ENCODE measurements at regions not wholly inside any gene's neighbourhood (a gene's known extent, or its start where the extent isn't known, plus 50 kb on each side); places are given as distances from the start of the nearest gene placed in this dataset.
A peak's percentile ranks its signal among the peaks of the same experiment; 100 is the strongest.

- H3K27me3 Mint-ChIP-seq (ENCODE audit: low read depth, unreplicated experiment): no peaks in the 10 kb centered on the region
- no peak overlapping the region for H2AFZ ChIP-seq (ENCODE audit: low read depth, low read length)
- TF ChIP-seq, protein P1, sequence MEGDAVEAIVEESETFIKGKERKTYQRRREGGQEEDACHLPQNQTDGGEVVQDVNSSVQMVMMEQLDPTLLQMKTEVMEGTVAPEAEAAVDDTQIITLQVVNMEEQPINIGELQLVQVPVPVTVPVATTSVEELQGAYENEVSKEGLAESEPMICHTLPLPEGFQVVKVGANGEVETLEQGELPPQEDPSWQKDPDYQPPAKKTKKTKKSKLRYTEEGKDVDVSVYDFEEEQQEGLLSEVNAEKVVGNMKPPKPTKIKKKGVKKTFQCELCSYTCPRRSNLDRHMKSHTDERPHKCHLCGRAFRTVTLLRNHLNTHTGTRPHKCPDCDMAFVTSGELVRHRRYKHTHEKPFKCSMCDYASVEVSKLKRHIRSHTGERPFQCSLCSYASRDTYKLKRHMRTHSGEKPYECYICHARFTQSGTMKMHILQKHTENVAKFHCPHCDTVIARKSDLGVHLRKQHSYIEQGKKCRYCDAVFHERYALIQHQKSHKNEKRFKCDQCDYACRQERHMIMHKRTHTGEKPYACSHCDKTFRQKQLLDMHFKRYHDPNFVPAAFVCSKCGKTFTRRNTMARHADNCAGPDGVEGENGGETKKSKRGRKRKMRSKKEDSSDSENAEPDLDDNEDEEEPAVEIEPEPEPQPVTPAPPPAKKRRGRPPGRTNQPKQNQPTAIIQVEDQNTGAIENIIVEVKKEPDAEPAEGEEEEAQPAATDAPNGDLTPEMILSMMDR (IDR thresholded peaks at IDR 0.05; ENCODE audit: insufficient read depth, low read depth, low read length): no peak
- no peak for TF ChIP-seq EZH2 (IDR thresholded peaks at IDR 0.05; ENCODE audit: insufficient read depth, low read length)
- H3K4me1 ChIP-seq (ENCODE audit: insufficient read depth, low read length): no peaks in the 10 kb centered on the region
- H3K9me3 Mint-ChIP-seq (ENCODE audit: unreplicated experiment): peaks cover 9% of the 10 kb centered on the region
- no peaks in the 10 kb centered on the region for H3K36me3 Mint-ChIP-seq (ENCODE audit: low read depth, unreplicated experiment)
- H3K4me3 ChIP-seq (ENCODE audit: insufficient read depth, low read depth, low read length): no peak overlapping the region
- H3K27ac Mint-ChIP-seq (ENCODE audit: unreplicated experiment): no peak overlapping the region
- no peak overlapping the region for H3K4me2 ChIP-seq (ENCODE audit: low read length)
- peaks cover 3% of the 10 kb centered on the region for H3K9me3 ChIP-seq (ENCODE audit: insufficient read depth, low read depth, low read length)
- H3K27me3 ChIP-seq (ENCODE audit: insufficient read depth, low read length): no peaks in the 10 kb centered on the region
- no peak overlapping the region for H3K27ac ChIP-seq (ENCODE audit: low read depth, low read length)
- H4K20me1 ChIP-seq (ENCODE audit: insufficient read depth, low read length): no peaks in the 10 kb centered on the region
- no peaks in the 10 kb centered on the region for H3K79me2 ChIP-seq (ENCODE audit: insufficient read depth, low read length)
- DNase-seq (ENCODE audit: low read depth) (no peak), FAIRE-seq (no peak)
- no peaks in the 10 kb centered on the region for H3K4me1 Mint-ChIP-seq (ENCODE audit: low read depth, unreplicated experiment)
- no peak overlapping the region for H3K4me3 Mint-ChIP-seq (ENCODE audit: unreplicated experiment)
- no peaks in the 10 kb centered on the region for H3K36me3 ChIP-seq (ENCODE audit: insufficient read depth, low read length)
- no peak overlapping the region for H3K9ac ChIP-seq (ENCODE audit: low read length)
Observed at GRCh38 chr5:66477596-66477995, 118.6 kb upstream of the MAST4 start.

GRCh38 chr5:66494437-66494836 is 101.8 kb upstream of the MAST4 start:
- DNase-seq (ENCODE audit: low read depth): no peak
- H2AFZ ChIP-seq (ENCODE audit: low read depth, low read length): no peak overlapping the region
- no peak overlapping the region for H3K9ac ChIP-seq (ENCODE audit: low read length)
- TF ChIP-seq, protein P1 (IDR thresholded peaks at IDR 0.05; ENCODE audit: insufficient read depth, low read depth, low read length): no peak
- TF ChIP-seq EZH2 (IDR thresholded peaks at IDR 0.05; ENCODE audit: insufficient read depth, low read length): no peak
- Mint-ChIP-seq H3K4me1 (ENCODE audit: low read depth, unreplicated experiment) (no peaks in the 10 kb centered on the region), H3K27me3 (ENCODE audit: low read depth, unreplicated experiment) (no peaks in the 10 kb centered on the region), H3K4me3 (ENCODE audit: unreplicated experiment) (no peak overlapping the region), H3K27ac (ENCODE audit: unreplicated experiment) (no peak overlapping the region), H3K36me3 (ENCODE audit: low read depth, unreplicated experiment) (no peaks in the 10 kb centered on the region), H3K9me3 (ENCODE audit: unreplicated experiment) (peaks cover 8% of the 10 kb centered on the region)
- H3K4me3 ChIP-seq (ENCODE audit: insufficient read depth, low read depth, low read length): no peak overlapping the region
- H3K36me3 ChIP-seq (ENCODE audit: insufficient read depth, low read length): no peaks in the 10 kb centered on the region
- no peaks in the 10 kb centered on the region for H4K20me1 ChIP-seq (ENCODE audit: insufficient read depth, low read length)
- H3K27me3 ChIP-seq (ENCODE audit: insufficient read depth, low read length): no peaks in the 10 kb centered on the region
- no peak overlapping the region for H3K4me2 ChIP-seq (ENCODE audit: low read length)
- no peak overlapping the region for H3K27ac ChIP-seq (ENCODE audit: low read depth, low read length)
- no peaks in the 10 kb centered on the region for H3K4me1 ChIP-seq (ENCODE audit: insufficient read depth, low read length)
- no peaks in the 10 kb centered on the region for H3K79me2 ChIP-seq (ENCODE audit: insufficient read depth, low read length)
- FAIRE-seq: no peak
- peaks cover 5% of the 10 kb centered on the region for H3K9me3 ChIP-seq (ENCODE audit: insufficient read depth, low read depth, low read length)

- Histone ChIP-seq H3K4me1 (ENCODE audit: insufficient read depth, low read length) (no peaks in the 10 kb centered on the region), H3K27ac (ENCODE audit: low read depth, low read length) (no peak overlapping the region), H2AFZ (ENCODE audit: low read depth, low read length) (no peak overlapping the region), H3K4me2 (ENCODE audit: low read length) (no peak overlapping the region), H3K9me3 (ENCODE audit: insufficient read depth, low read depth, low read length) (no peaks in the 10 kb centered on the region), H3K36me3 (ENCODE audit: insufficient read depth, low read length) (no peaks in the 10 kb centered on the region), H3K27me3 (ENCODE audit: insufficient read depth, low read length) (no peaks in the 10 kb centered on the region), H4K20me1 (ENCODE audit: insufficient read depth, low read length) (no peaks in the 10 kb centered on the region), H3K79me2 (ENCODE audit: insufficient read depth, low read length) (no peaks in the 10 kb centered on the region), H3K9ac (ENCODE audit: low read length) (no peak overlapping the region), H3K4me3 (ENCODE audit: insufficient read depth, low read depth, low read length) (no peak overlapping the region)
- H3K27me3 Mint-ChIP-seq (ENCODE audit: low read depth, unreplicated experiment): no peaks in the 10 kb centered on the region
- H3K36me3 Mint-ChIP-seq (ENCODE audit: low read depth, unreplicated experiment): no peaks in the 10 kb centered on the region
- FAIRE-seq: no peak
- no peak overlapping the region for H3K27ac Mint-ChIP-seq (ENCODE audit: unreplicated experiment)
- peaks cover 4% of the 10 kb centered on the region for H3K9me3 Mint-ChIP-seq (ENCODE audit: unreplicated experiment)
- H3K4me3 Mint-ChIP-seq (ENCODE audit: unreplicated experiment): no peak overlapping the region
- TF ChIP-seq, protein P1 (IDR thresholded peaks at IDR 0.05; ENCODE audit: insufficient read depth, low read depth, low read length): peak; percentile 25
- no peak for TF ChIP-seq EZH2 (IDR thresholded peaks at IDR 0.05; ENCODE audit: insufficient read depth, low read length)
- DNase-seq (ENCODE audit: low read depth): peak; percentile 22
- no peaks in the 10 kb centered on the region for H3K4me1 Mint-ChIP-seq (ENCODE audit: low read depth, unreplicated experiment)
Observed at GRCh38 chr5:66498791-66499207, 97.4 kb upstream of the MAST4 start.

All from astrocyte (in vitro differentiated cells and primary cell).